ENCODE measurements at regions not wholly inside any gene's neighbourhood (a gene's known extent, or its start where the extent isn't known, plus 50 kb on each side); places are given as distances from the start of the nearest gene placed in this dataset.
A peak's percentile ranks its signal among the peaks of the same experiment; 100 is the strongest.

- DNase-seq (ENCODE audit: low spot score), result no peak
Observed at GRCh38 chr2:5842326-5842725, 150.1 kb downstream of the SOX11 start.

GRCh38 chr2:5845798-5846330 lies 153.7 kb downstream of the SOX11 start:
- no peak for DNase-seq (ENCODE audit: low spot score)

GRCh38 chr2:5846881-5847280 lies 154.7 kb downstream of the SOX11 start:
- no peak for DNase-seq (ENCODE audit: low spot score)

- DNase-seq (ENCODE audit: low spot score), result peak; percentile 6
Observed at GRCh38 chr2:5849562-5849961, 157.4 kb downstream of the SOX11 start.

- DNase-seq (ENCODE audit: low spot score), result no peak
Observed at GRCh38 chr2:5851410-5851809, 159.2 kb downstream of the SOX11 start.

- no peak for DNase-seq (ENCODE audit: low spot score)
Observed at GRCh38 chr2:5854797-5855196, 162.6 kb downstream of the SOX11 start.

- no peak for DNase-seq (ENCODE audit: low spot score)
Observed at GRCh38 chr2:5867056-5867455, 174.9 kb downstream of the SOX11 start.

- no peak for DNase-seq (ENCODE audit: low spot score)
Observed at GRCh38 chr2:5868931-5869330, 176.7 kb downstream of the SOX11 start.

- DNase-seq (ENCODE audit: low spot score), result no peak
Observed at GRCh38 chr2:5869936-5870335, 177.8 kb downstream of the SOX11 start.

GRCh38 chr2:5877360-5877759 lies 185.2 kb downstream of the SOX11 start:
- DNase-seq (ENCODE audit: low spot score), result no peak

- DNase-seq (ENCODE audit: low spot score), result no peak
Observed at GRCh38 chr2:5885451-5886173, 193.4 kb downstream of the SOX11 start.

- DNase-seq (ENCODE audit: low spot score), result no peak
Observed at GRCh38 chr2:5886462-5886861, 194.3 kb downstream of the SOX11 start.

- no peak for DNase-seq (ENCODE audit: low spot score)
Observed at GRCh38 chr2:5888126-5888525, 195.9 kb downstream of the SOX11 start.

GRCh38 chr2:5889519-5889918 lies 197.3 kb downstream of the SOX11 start:
- no peak for DNase-seq (ENCODE audit: low spot score)

- DNase-seq (ENCODE audit: low spot score), result no peak
Observed at GRCh38 chr2:5894355-5894754, 202.2 kb downstream of the SOX11 start.

GRCh38 chr2:5895284-5895683 lies 203.1 kb downstream of the SOX11 start:
- DNase-seq (ENCODE audit: low spot score), result no peak

- no peak for DNase-seq (ENCODE audit: low spot score)
Observed at GRCh38 chr2:5897249-5897648, 205.1 kb downstream of the SOX11 start.

GRCh38 chr2:5898667-5899066 lies 206.5 kb downstream of the SOX11 start:
- no peak for DNase-seq (ENCODE audit: low spot score)

- no peak for DNase-seq (ENCODE audit: low spot score)
Observed at GRCh38 chr2:5905661-5906060, 213.5 kb downstream of the SOX11 start.

GRCh38 chr2:5908071-5908470 lies 215.9 kb downstream of the SOX11 start:
- no peak for DNase-seq (ENCODE audit: low spot score)

- no peak for DNase-seq (ENCODE audit: low spot score)
Observed at GRCh38 chr2:5911718-5912117, 219.5 kb downstream of the SOX11 start.

- no peak for DNase-seq (ENCODE audit: low spot score)
Observed at GRCh38 chr2:5913711-5914395, 221.7 kb downstream of the SOX11 start.

All from umbilical cord (tissue), 1 donor.